HG03432 (cell line): ENCODE measurements at regions not wholly inside any gene's neighbourhood (a gene's known extent, or its start where the extent isn't known, plus 50 kb on each side); places are given as distances from the start of the nearest gene placed in this dataset.

Source experiments
- ATAC-seq: cut with Tn5 transposase; IDR thresholded peaks from one replicate; pipeline ENCODE4 v1.9.1; 2021; ENCODE audit warnings: mild to moderate bottlenecking, moderate library complexity; ENCODE audit not compliant: unreplicated experiment

- no peak for ATAC-seq
Observed at GRCh38 chr20:40104959-40105358, 584.1 kb downstream of the MAFB start.

GRCh38 chr20:40103420-40103819, 585.6 kb downstream of the MAFB start:
- no peak for ATAC-seq

DNA sequence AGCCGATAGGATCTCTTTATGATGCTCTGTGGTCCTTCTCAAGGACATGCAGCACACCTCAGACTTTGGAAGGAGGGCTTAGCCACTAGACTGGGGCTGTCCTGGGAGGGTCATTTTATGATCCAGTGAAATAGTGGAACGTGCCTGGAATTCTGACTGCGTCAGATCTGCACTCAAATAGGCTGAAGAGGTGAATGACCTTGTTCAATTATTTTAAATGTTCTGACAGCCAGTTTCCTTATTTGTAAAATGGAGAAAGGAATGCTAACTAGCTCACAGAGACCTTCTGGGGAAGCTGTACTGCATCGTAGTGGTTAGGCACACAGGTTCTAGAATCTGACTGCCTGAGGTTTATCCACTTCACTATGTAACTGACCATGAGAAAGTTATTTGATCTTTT, 587.5 kb downstream of the MAFB start:
- ATAC-seq: no peak

DNA sequence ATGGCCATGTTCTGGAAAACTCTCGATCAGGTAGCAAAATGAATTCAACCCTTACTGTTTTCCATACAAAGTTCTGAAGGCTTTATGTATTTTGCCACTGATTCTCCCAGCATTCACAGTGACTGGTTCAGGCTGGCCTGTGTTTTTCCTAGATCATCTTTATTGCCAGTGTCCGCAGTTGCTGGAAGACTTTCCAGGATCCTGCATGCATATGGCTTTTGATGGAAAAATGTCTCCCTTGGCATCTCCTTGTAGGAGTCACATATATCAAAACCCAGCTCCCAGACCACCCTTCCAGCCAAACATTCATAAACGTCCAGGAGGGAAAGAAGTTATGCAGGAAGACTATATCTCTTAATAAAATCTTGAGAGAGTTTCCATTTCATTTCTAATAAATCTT, 588.8 kb downstream of the MAFB start:
- no peak for ATAC-seq

- no peak for ATAC-seq
Observed at GRCh38 chr20:40090236-40090635, 598.8 kb downstream of the MAFB start.

DNA sequence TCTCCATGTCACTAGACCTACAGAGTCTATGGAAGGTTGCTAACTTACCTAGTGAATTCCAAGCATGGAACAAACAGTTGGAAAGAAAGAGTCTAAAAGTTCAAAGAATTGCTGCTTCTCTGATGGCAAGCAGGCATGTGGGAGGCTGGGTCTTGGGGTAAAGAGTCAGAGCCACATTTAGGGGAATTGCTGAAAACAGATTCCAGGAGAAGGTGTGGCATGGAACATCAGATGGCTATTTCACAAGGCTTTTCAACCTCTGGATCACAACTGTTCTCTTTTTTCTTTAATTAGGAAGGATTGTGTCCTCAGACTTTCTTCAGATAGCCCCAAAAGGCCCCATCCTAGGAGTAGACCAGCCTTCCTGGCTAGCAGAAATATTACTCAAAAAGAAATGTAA, 601.5 kb downstream of the MAFB start:
- no peak for ATAC-seq

DNA sequence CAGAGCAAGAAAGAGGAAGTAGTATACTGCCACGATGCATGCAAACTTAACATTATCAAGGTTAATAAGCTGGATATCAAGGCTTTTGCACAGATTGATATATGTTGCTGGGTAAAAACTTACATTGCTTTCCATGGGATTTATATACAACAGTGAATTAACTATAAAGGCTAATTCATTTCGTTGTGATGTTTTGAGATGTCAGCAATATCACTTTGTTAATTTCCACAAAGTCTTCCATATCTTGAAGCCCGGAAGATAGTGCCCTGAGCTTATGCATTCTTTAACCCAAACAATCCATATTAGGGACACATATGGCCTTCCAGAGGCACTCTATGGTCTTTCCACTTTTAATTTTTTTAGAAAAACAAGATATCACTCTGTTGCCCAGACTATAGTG, 603.5 kb downstream of the MAFB start:
- ATAC-seq: no peak

GRCh38 chr20:40082436-40082835, 606.6 kb downstream of the MAFB start:
- ATAC-seq: no peak

GRCh38 chr20:40081653-40082052, 607.4 kb downstream of the MAFB start:
- ATAC-seq: no peak

GRCh38 chr20:40080041-40080652, 608.9 kb downstream of the MAFB start:
- ATAC-seq: no peak

- ATAC-seq: no peak
Observed at GRCh38 chr20:40073535-40074111, 615.4 kb downstream of the MAFB start.

DNA sequence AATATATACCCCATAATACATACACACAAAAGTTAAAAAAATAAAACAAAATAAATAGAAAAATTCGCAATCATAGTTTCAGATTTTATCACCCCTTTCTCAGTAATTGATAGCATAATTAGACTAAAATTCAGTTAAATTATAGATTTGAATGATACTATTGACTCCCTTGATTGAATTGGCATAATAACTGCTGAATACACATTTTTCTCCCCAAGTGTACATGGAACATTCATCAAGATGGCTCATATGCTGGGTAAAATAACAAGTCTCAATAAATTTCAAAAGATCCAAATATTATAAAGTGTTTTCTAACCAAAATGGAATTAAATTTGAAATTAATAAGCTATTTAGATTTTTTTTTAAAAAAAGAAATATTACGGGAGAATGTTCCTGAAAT, 616.1 kb downstream of the MAFB start:
- no peak for ATAC-seq

DNA sequence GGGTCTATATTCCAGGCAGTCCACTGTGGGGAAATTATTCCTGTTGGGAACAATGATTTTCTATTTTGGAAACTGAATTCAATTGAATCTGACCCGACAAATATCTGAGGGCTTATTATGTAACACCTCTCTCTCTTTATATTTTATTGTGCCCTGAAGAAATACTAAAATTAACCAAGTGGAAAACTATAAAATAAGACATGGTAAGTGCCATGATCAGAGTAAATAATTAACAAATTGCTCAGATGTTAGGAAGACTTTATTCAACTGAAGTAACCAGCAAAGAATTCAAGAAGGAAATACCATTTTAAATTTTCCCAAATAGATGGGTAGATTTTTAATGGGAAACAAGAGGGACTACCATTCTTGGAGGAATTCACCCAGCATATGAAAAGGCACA, 632.9 kb downstream of the MAFB start:
- no peak for ATAC-seq

DNA sequence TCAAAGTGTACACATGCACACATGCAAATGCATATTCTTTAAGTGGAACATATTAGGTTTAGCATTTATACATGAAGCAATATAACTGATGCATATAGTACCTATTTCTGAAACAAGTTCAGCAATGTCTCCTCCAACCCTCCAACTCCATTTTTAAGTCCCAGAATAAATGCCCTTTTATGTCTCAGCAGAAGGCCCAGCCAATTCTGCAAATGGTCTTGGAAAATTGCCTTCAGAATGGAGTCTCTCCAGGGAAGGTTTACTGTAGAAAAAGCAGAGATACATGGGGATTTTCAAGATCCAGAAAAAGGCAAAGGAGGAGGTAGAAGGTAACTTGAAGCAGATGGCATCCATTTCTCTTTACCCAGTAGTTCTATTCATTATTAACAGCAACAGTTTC, 633.3 kb downstream of the MAFB start:
- ATAC-seq: no peak

- no peak for ATAC-seq
Observed at GRCh38 chr20:40054311-40054710, 634.7 kb downstream of the MAFB start.

- no peak for ATAC-seq
Observed at GRCh38 chr20:40050596-40050995, 638.4 kb downstream of the MAFB start.

DNA sequence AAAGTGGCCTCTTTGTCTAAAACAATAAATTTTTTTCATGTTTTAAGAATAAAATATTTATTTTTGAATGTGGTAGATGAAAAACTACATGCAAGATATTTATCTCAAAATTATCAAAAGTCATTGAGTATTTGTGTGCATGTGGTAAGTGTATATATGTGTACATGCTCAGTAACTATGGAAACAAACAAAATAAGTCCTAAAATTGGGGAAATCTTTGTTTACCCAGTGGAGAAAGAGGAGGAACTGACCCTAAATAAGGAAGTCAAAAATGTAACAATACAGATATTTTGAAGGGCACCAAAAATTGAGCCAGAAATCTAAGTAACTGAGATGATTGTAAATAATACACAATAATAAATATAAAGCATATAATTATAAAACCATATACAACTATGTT, 639.2 kb downstream of the MAFB start:
- no peak for ATAC-seq

- no peak for ATAC-seq
Observed at GRCh38 chr20:40046703-40047102, 642.3 kb downstream of the MAFB start.

DNA sequence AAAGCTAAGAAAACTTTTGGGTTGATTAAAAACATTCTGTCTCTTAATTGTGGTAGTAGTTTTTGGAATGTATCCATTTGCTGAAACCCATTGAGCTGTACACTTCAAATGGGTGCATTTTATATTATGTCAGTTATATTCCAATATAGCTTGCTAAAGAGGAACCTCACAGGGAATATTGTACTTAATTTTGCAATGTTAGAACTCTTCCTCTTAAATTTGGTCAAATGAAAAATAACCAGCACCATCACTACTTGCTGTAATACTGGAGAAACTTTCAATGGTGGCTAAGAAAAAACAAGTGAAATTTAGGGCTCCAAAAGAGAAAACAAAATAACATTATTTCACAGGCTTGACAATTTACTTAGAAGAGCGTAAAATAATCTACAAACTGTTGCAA, 651.5 kb downstream of the MAFB start:
- no peak for ATAC-seq

DNA sequence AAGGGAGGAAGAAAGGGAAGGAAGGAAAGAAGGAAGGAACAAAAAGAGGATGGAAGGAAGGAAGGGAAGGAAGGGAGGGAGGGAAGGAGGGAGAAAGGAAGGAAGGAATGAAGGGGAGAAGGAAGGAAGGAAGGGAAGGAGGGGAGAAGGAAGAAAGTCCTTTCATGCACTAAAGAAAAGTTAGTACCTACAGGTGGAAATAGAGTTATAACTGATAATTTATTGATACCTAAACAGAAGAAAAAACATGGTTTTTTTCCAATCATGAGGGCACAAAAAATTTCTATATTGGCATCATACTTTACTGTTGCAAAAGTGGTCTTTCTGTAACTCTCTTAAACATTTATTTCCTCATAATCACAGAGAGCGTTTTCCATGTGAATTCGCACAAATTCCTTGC, 659.4 kb downstream of the MAFB start:
- ATAC-seq: no peak

DNA sequence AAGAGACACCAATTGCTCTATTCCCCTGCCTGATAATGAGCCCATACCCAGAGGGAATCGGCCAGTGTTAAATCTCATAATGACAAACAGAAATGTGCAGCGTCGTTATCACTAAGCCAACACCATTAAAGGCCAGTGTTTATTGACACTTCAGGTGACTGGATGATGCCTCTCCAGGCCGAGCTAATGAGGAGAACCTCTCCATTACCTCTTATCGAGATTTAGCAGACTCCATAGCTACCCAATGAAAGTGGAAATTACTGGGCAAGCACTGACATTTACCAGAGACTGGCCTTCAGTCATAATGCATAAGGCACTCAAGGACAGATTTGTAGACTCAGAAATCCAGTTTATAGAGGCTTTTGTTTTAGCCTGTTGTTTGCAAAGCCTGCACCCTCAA, 669.5 kb downstream of the MAFB start:
- no peak for ATAC-seq

- no peak for ATAC-seq
Observed at GRCh38 chr20:40017765-40018164, 671.3 kb downstream of the MAFB start.

DNA sequence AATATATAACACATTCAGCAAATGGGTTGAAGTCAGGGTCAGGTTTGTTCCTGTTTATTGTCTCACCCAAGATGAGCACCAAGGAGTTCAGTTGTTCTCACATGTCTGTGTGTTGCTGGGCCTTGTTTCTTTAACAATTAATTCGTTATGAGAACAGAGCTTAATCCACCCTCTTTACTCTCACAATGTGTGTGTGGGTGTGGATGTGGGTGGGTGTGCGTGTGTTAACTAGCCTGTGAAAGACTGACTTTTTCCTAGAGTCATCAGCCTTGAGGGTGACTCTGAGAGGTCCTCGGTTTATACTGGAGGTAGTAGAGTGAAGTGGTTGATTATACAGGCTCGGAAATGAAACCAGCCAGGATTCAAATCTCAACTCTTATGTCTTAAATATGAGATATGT, 672.1 kb downstream of the MAFB start:
- no peak for ATAC-seq
